AG08396 (cell line): ENCODE measurements at regions not wholly inside any gene's neighbourhood (a gene's known extent, or its start where the extent isn't known, plus 50 kb on each side); places are given as distances from the start of the nearest gene placed in this dataset.
"Not testable (repeated sequence)": the region's sequence is repeated elsewhere in the genome, so short reads cannot be mapped to it uniquely, and the experiment has no call there.

ENCODE experiments used
- DNase-seq: peaks from one replicate; pipeline ENCODE4 v3.0.0; 2012; ENCODE audit warnings: low spot score, mixed read lengths

DNA sequence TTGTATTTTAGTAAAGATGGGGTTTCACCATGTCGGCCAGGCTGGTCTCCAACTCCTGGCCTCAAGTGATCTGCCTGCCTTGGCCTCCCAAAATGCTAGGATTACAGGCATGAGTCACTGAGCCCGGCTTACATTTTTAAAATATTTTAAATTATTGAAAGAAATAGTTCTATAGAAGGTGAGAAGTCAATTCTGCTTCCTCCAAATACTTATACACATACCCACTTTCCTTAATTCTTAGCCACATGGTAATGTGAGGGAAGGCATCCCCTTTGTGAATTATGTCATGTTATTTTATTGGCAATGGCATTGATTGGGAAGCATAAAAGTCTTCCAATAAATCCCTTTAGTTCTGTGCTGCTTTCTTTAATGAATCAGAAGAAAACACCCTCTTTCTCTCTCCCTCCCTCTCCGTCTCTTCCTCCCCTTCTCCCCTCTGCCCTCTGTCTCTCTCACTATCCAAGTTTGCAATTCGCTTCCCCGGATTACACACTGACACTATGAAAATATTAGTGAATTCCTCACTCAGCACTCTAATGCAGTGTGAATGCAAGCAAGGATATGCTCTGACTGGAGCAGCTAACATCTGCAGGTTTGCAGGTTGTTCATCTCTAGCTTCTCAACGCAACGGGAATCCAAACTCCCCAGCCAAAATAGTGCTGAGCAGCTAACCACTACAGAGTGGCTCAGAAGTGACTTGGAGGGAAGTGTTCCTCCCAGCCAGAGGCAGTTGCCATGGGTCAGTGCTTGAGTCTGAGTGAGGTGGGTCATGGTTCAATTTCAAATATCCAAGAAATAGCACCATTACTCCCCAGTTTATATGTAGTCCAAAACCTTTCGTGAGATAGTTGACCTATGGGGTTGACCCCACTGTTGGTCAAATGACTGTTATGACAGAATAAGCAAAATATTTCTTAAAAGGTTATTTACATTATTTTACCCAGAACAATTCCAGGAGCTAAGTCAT lies 77.8 kb upstream of the CD55 start:
- DNase-seq, result peak; percentile 5

DNA sequence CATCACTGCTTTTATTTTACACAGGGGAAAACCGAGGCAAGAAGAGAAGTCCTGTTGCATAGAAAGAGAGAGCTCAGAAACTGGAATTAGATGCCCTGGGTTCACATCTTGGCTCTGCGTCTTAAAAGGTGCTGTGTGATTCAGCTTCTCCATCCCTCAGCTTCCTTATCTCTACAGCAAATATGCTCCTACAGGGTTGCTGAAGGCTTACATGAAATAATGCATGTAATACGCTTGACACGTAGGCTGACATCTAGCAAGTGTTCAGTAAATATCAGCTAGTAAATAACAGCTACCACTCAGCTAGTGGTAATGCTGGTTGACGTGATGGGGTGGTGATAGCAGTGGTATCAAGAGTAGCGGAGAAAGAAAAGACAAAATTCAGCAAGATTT lies 77.1 kb upstream of the CD55 start:
- DNase-seq, result no peak

DNA sequence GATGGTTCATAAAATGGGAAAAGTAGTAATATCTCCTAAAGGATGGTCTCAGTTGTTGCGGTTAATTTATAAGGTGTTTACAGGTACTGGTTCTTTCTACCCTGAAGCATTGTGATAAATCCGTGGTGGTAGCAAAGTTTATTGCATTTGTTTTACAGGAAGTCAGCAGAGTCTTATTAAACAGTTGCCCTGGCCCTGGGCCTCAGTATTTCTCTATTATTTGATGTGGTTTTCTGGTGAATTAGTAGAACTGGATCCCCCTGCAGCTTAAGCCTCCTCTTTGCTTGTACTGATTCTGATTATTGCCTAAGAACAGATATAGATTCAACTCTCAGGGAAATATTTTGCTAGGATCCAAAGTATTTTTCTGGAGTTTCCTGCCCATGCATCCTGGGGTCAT lies 76.4 kb upstream of the CD55 start:
- no peak for DNase-seq

DNA sequence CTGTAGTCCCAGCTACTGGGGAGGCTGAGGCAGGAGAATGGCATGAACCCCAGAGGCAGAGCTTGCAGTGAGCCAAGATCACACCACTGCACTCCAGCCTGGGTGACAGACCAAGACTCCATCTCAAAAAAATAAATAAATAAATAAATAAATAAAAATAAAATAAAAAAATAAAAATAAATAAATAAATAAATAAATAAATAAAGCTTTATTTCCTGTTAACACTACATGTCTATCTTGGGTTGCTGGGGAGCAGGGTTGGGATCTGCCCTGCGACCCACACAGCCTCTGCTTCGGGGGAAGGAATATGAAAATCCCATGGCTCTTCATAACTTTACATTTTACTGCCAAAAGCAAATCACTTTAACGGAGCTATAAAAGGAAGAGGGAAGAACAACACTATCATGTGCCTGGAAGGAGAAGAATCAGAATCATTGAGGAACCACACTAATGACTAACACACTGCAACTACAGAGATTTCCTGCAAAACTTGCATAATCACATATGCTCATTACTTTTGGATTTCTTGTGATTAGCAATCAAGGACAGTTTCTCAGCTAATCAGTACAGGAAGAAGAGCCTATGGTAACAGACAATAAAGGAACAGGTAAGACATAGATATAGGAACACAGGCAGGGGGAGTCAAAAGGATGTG lies 72.8 kb upstream of the CD55 start:
- no peak for DNase-seq

DNA sequence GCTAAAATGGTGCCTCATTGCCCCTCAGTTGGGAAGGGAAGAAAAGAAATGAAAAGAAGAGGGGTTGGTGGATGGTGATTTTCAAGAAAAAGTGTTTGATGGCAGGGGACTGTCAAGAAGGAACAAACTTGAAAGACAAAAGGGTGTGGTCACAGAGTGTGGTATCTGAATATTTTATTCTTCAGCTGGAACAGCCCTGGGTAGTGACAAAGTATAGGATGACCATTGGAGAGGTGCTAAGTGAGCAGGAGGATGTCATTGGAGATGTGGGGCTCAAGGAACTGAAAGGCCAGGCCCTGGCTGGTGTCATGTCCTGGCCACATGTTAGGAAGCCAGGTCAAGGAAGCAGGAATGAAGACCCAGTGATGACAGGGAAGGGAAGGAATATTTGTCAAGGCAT lies 71.0 kb upstream of the CD55 start:
- DNase-seq, result no peak

DNA sequence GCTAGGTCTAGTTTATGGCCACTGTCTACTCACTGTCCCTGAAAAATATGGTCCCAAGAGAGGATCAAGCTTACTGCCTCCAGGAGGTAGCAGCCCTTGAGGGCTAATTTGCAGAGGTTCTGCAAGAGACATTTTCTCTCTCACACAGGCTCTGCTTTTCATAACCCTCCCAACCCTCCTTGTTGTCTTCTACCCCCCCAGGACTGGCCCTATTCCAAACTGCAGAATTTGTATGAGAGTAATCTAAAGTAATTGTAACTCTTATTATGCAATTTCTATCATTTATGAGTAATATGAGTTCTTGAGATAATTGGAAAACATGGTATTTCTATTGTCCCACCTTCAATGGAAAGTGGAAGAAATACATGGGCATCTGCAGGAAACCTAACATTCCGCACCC lies 70.4 kb upstream of the CD55 start:
- DNase-seq, result no peak

DNA sequence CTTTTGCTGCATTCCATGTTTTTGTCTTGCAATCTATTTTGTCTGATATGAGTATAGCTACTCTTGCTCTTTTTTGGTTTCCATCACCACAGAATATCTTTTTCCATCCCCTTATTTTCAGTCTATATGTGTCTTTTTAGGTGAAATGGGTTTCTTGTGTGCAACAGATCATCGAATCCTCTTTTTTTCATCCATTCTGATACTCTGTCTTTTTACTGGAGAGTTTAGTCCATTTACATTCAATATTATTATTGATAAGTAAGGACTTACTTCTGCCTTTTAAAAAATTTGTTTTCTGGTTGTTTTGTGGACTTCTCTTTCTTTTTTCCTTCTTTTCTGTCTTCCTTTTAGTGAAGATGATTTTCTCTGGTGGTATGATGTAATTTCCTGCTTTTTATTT lies 64.6 kb upstream of the CD55 start:
- no peak for DNase-seq

DNA sequence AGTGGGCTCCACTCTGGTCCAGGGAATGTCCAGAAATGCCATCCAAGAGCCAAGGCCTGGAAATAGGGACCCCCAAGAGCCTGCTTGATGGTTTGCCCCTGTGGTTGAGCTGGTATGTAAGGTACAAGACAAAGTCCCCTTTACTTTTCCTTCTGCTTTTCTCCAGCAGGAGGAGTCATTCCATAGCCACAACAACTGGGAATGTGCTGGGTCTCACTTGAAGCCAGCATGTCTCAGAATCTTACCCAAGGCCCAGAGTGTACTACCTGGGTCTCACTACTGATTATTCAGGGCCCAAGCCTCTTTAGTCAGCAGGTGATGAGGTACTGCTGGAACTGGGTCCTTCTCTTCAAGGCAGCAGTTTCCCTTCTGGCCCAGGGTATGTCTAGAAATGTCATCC lies 62.1 kb upstream of the CD55 start:
- no peak for DNase-seq

DNA sequence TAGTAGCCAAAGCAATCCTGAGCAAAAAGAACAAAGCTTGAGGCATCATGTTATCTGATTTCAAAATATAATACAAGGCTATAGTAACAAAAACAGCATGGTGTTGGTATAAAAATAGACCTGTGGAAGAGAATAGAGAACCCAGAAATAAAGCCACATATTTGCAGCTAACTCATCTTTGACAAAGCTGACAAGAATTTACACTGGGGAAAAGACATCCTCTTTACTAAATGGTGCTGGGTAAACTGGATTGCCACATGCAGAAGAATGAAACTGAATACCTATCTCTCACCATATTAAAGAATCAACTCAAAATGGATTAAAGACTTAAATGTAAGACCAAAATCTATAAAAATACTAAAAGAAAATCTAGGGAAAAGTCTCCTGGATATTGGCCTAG lies 59.5 kb upstream of the CD55 start:
- DNase-seq, result no peak

DNA sequence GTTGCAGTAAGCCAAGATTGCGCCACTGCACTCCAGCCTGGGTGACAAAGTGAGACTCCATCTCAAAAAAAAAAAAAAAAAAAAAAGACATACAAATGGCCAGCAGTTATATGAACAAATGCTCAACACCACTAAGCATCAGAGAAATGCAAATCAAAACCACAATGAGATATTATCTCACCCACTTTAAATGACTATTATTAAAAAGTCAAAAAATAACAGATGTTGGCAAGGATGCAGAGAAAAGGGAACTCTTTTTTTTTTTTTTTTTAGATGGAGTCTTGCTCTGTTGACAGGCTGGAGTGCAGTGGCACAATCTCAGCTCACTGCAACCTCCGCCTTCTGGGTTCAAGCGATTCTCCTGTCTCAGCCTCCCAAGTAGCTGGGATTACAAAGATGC lies 58.6 kb upstream of the CD55 start:
- DNase-seq, result not testable (repeated sequence)

DNA sequence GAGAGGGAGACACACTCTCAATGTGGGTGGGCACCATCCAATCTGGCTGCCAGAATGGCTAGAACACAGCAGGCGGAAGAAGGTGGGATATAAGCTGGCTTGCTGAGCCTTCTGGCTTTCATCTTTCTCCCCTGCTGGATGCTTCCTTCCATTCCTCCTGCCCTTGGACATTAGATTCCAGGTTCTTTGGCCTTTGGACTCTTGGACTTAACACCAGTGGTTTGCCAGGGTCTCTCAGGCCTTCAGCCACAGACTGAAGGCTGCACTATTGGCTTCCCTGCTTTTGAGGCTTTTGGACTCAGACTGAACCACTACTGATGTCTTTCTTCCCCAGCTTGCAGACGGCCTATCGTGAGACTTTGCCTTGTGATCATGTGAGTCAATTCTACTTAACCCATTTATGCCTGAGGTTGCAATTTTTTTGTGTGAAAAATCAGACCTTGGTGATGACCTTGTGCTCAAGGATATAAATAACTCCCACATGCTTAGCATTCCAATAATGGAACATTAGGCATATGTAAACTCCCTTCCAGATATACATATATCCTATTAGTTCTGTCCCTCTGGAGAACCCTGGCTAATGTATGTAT lies 56.7 kb upstream of the CD55 start:
- DNase-seq, result no peak

DNA sequence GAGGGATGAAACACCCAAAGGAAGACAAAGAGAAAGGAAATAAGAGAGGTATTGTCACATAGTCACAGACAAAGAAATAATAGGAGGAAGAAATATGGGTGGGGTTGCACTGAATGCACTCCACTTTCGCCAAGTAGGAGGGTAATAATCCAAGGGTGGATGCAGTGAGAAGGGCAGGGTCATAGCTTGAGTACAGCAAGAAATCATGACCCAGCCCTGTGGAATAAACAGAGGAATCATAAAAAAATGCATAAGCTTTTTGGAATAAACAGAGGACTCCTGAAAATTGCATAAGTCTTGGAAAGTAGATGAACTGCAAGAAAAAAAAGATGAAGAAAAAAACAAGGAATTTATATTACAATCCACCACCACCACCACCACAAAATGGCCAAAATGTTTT lies 53.1 kb upstream of the CD55 start:
- DNase-seq, result no peak

DNA sequence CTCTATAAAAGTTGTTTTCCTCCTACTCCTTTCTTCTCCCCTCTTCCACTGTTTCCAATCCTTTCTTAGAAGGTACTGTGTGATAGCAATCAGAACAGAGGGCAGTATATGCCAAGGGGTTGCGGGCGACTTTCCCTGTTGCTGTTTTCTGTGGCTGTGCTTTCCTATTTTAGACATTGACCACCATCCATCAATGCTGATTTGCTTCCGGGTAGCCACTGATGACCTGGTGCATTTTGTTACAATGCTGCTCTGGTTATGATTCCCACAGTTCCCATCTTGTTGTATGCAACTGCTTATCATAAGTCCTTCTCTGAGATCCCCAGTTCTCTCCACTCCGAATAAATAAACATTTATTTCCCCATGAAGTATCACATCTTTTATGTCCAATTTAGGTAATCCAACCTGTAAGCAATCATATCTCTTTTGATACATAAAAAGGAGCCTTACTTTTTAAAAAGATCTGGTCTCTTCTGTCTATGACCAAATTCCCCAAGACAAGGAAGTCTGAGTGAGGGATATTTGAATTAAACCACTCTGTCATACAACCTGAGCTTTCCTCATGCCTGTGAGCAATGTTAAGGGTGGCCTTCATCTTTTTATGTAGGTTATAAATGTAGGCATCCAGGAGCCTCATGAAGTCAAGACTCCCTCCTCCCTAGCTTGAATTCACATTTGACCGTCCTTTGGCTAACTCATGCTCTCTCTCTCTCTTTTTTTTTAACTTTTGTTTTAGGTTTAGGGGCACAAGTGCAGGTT lies 52.5 kb upstream of the CD55 start:
- no peak for DNase-seq
